ENCODE measurements at regions not wholly inside any gene's neighbourhood (a gene's known extent, or its start where the extent isn't known, plus 50 kb on each side); places are given as distances from the start of the nearest gene placed in this dataset.

GRCh38 chr1:38191461-38191860, 144.9 kb upstream of the POU3F1 start:
- no peak for TF ChIP-seq POLR2AphosphoS5 (IDR thresholded peaks at IDR 0.05; ENCODE audit: low read depth, low read length)
- no peak for TF ChIP-seq TAF1 (IDR thresholded peaks at IDR 0.05; ENCODE audit: borderline replicate concordance, insufficient read depth, low read length)
- TF ChIP-seq, protein P1, sequence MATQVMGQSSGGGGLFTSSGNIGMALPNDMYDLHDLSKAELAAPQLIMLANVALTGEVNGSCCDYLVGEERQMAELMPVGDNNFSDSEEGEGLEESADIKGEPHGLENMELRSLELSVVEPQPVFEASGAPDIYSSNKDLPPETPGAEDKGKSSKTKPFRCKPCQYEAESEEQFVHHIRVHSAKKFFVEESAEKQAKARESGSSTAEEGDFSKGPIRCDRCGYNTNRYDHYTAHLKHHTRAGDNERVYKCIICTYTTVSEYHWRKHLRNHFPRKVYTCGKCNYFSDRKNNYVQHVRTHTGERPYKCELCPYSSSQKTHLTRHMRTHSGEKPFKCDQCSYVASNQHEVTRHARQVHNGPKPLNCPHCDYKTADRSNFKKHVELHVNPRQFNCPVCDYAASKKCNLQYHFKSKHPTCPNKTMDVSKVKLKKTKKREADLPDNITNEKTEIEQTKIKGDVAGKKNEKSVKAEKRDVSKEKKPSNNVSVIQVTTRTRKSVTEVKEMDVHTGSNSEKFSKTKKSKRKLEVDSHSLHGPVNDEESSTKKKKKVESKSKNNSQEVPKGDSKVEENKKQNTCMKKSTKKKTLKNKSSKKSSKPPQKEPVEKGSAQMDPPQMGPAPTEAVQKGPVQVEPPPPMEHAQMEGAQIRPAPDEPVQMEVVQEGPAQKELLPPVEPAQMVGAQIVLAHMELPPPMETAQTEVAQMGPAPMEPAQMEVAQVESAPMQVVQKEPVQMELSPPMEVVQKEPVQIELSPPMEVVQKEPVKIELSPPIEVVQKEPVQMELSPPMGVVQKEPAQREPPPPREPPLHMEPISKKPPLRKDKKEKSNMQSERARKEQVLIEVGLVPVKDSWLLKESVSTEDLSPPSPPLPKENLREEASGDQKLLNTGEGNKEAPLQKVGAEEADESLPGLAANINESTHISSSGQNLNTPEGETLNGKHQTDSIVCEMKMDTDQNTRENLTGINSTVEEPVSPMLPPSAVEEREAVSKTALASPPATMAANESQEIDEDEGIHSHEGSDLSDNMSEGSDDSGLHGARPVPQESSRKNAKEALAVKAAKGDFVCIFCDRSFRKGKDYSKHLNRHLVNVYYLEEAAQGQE (IDR thresholded peaks at IDR 0.05; ENCODE audit: insufficient read depth in 1 of 2, low read depth in 2 of 2, low read length in 2 of 2): no peak

All from PFSK-1 (cell line).